Upper lobe of left lung (tissue), 6 donors: ENCODE measurements at regions not wholly inside any gene's neighbourhood (a gene's known extent, or its start where the extent isn't known, plus 50 kb on each side); places are given as distances from the start of the nearest gene placed in this dataset.

ENCODE experiments used
- ATAC-seq, 2 donors: fragments of 200-7000 bp; cut with Tn5 transposase; one replicate each; pipeline ENCODE4 v1.9.1; 2022; ENCODE audit warnings: mild to moderate bottlenecking in 2 of 2, moderate library complexity in 2 of 2; ENCODE audit not compliant: low FRiP score in 2 of 2
- DNase-seq, 2 donors: peaks; one replicate each; pipeline ENCODE4 v3.0.0-alpha.2; 2019 to 2020
- H3K27ac ChIP-seq, 4 donors: fragments of 200-600 bp; sonication (generic); one replicate each; pipeline ENCODE4 v1.5.1; 2016 to 2019
- H3K27me3 ChIP-seq, 4 donors: fragments of 200-600 bp; sonication (generic); one replicate each; pipeline ENCODE4 v1.5.1; 2017 to 2019
- H3K36me3 ChIP-seq, 4 donors: fragments of 200-600 bp; sonication (generic); one replicate each; pipeline ENCODE4 v1.5.1; 2016 to 2019
- H3K4me1 ChIP-seq, 4 donors: fragments of 200-600 bp; sonication (generic); one replicate each; pipeline ENCODE4 v1.5.1; 2018 to 2019
- H3K4me3 ChIP-seq, 4 donors: fragments of 200-600 bp; sonication (generic); one replicate each; pipeline ENCODE4 v1.5.1; 2017 to 2019; ENCODE audit warnings: mild to moderate bottlenecking in 2 of 4, moderate library complexity in 1 of 4
- H3K9me3 ChIP-seq, 4 donors: fragments of 200-600 bp; sonication (generic); one replicate each; pipeline ENCODE4 v1.5.1; 2018 to 2019
- CTCF ChIP-seq, 6 experiments: fragments of 450-650 bp in 4 of 6; fragments of 200-600 bp in 2 of 6; sonication (generic) in 2 of 6; IDR thresholded peaks; one replicate each; pipeline ENCODE4 v1.5.1; 2016 to 2019; ENCODE audit warnings: antibody characterized with exemption in 6 of 6
- EP300 ChIP-seq, 4 donors: sonication (generic); formaldehyde crosslinking; IDR thresholded peaks; one replicate each; pipeline ENCODE4 v1.5.1; 2017; ENCODE audit warnings: antibody characterized with exemption in 4 of 4, control low read depth in 2 of 4
- POLR2A ChIP-seq, 4 donors: fragments of 450-650 bp; IDR thresholded peaks; one replicate each; pipeline ENCODE4 v1.5.1; 2016 to 2017; ENCODE audit warnings: antibody characterized with exemption in 4 of 4, mild to moderate bottlenecking in 2 of 4
- POLR2AphosphoS5 ChIP-seq, 2 donors: sonication (generic); formaldehyde crosslinking; IDR thresholded peaks; one replicate each; pipeline ENCODE4 v1.5.1; 2017; ENCODE audit warnings: antibody characterized with exemption in 2 of 2
- WGBS, 2 donors: methylation state at CpG; one replicate each; pipeline ENCODE4 v1.1.5; 2017 to 2018; 5-methylcytosine and 5-hydroxymethylcytosine counted together
- donor health status: DM: no; HTN: no; CAD: no; lungs with moderate emphysema.
- donor health status: DM: no; HTN: yes; CAD: no; lungs with severe emphysema.

DNA sequence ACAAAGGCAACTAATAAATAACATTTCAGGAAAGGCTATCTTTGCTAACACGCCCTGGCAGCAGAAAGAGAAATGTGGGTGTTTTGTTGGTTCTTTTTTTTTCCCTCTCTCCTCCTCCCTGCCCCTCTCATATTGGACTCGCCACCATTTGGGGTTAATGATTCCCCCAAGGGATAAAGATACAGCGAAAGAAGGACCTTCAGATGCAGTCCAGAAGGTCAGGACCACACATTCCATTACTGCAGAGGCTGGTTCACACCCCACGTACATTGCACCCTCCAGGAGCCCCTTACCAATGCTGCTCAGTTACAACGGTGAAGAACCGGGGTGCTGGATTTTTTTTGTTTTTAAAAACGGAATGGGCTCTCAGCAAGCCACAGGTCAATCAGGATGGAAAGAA lies 156.9 kb upstream of the TIAM1 start:
- Histone ChIP-seq H3K27ac (no peak overlapping the region), H3K9me3 (no peaks in the 10 kb centered on the region), H3K36me3 (no peaks in the 10 kb centered on the region), H3K4me3 (no peak overlapping the region), H3K4me1 (no peaks in the 10 kb centered on the region), H3K27me3 (no peaks in the 10 kb centered on the region)
- 86 to 87% methylated on average over 7 of the region's 7 CpGs for WGBS, 2 donors
- no peak for ATAC-seq
- no peak for DNase-seq
- TF ChIP-seq EP300 (IDR thresholded peaks at IDR 0.05) (no peak), POLR2A (IDR thresholded peaks at IDR 0.05) (no peak), CTCF (IDR thresholded peaks at IDR 0.05) (no peak), POLR2AphosphoS5 (IDR thresholded peaks at IDR 0.05) (no peak)

GRCh38 chr21:31500071-31500470 lies 156.0 kb upstream of the TIAM1 start:
- no peak overlapping the region for H3K27ac ChIP-seq
- no peak for TF ChIP-seq POLR2A (IDR thresholded peaks at IDR 0.05)
- WGBS, 2 donors = 67 to 85% methylated on average over 5 of the region's 5 CpGs
- no peaks in the 10 kb centered on the region for H3K9me3 ChIP-seq
- no peak overlapping the region for H3K4me3 ChIP-seq
- no peaks in the 10 kb centered on the region for H3K27me3 ChIP-seq
- DNase-seq (no peak), ATAC-seq (no peak)
- no peaks in the 10 kb centered on the region for H3K4me1 ChIP-seq
- H3K36me3 ChIP-seq = no peaks in the 10 kb centered on the region

GRCh38 chr21:31498985-31499384 lies 154.9 kb upstream of the TIAM1 start:
- ATAC-seq (no peak), DNase-seq (no peak)
- Histone ChIP-seq H3K27me3 (no peaks in the 10 kb centered on the region), H3K4me1 (no peaks in the 10 kb centered on the region), H3K9me3 (no peaks in the 10 kb centered on the region), H3K36me3 (no peaks in the 10 kb centered on the region), H3K4me3 (no peak overlapping the region), H3K27ac (no peak overlapping the region)
- WGBS, 2 donors = 42 to 67% methylated on average over 1 of the region's 1 CpG
- TF ChIP-seq CTCF (IDR thresholded peaks at IDR 0.05) (no peak), EP300 (IDR thresholded peaks at IDR 0.05) (no peak), POLR2AphosphoS5 (IDR thresholded peaks at IDR 0.05) (no peak), POLR2A (IDR thresholded peaks at IDR 0.05) (no peak)

DNA sequence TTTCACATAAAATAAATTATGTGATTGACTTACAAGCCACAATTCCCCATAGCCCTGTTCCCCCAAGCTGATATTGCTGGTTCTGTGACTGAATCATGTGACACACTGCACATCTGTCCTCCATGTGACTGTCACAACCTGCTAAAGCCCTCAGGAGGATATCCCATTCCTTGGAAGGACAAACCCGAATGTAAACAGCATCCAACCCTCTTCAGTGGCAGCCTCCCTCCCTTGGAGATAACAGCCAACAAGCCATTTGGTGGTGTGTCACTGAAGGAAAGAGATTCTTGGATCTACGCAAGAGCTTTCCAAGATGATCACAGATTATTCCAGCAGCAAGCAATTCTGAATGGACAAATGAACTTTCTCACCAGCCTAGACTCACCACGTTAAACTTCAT lies 153.9 kb upstream of the TIAM1 start:
- no peaks in the 10 kb centered on the region for H3K4me1 ChIP-seq
- DNase-seq = no peak
- ATAC-seq = no peak
- H3K4me3 ChIP-seq = no peak overlapping the region
- WGBS, 2 donors = 48 to 63% methylated on average over 3 of the region's 3 CpGs
- H3K9me3 ChIP-seq = no peaks in the 10 kb centered on the region
- no peaks in the 10 kb centered on the region for H3K27me3 ChIP-seq
- H3K27ac ChIP-seq = no peak overlapping the region
- no peak for TF ChIP-seq EP300 (IDR thresholded peaks at IDR 0.05)
- TF ChIP-seq POLR2A (IDR thresholded peaks at IDR 0.05) = no peak
- no peak for TF ChIP-seq POLR2AphosphoS5 (IDR thresholded peaks at IDR 0.05)
- H3K36me3 ChIP-seq = no peaks in the 10 kb centered on the region

GRCh38 chr21:31493350-31493880 lies 149.4 kb upstream of the TIAM1 start:
- H3K4me1 ChIP-seq = no peaks in the 10 kb centered on the region
- no peak for ATAC-seq
- TF ChIP-seq POLR2A (IDR thresholded peaks at IDR 0.05) (no peak), EP300 (IDR thresholded peaks at IDR 0.05) (no peak), CTCF (IDR thresholded peaks at IDR 0.05) (no peak), POLR2AphosphoS5 (IDR thresholded peaks at IDR 0.05) (no peak)

DNA sequence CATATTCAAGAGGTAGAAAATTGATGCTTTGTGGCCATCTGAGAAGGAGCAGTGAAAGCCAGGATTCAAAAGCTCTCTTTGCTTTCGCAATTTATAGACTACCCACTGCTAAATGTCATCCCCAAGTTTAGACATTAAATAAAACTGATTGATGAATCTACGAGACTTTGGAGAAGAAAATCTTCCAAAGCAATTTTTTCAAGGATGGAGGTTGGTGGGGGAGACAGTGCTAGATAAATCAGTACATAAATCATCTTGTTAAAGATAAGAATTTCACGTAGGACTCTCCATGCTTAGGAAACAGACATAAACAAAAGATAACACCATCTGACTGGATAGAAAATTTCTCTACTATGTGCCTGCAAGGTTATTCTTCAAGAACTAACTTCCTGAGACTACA lies 147.6 kb upstream of the TIAM1 start:
- TF ChIP-seq POLR2A (IDR thresholded peaks at IDR 0.05) (no peak), CTCF (IDR thresholded peaks at IDR 0.05) (no peak), EP300 (IDR thresholded peaks at IDR 0.05) (no peak), POLR2AphosphoS5 (IDR thresholded peaks at IDR 0.05) (no peak)
- no peak for DNase-seq
- H3K9me3 ChIP-seq = no peaks in the 10 kb centered on the region
- whole genome bisulfite sequencing, 2 donors = 50 to 62% methylated on average over 3 of the region's 3 CpGs
- ATAC-seq = no peak
- no peaks in the 10 kb centered on the region for H3K36me3 ChIP-seq
- no peaks in the 10 kb centered on the region for H3K27me3 ChIP-seq
- no peak overlapping the region for H3K4me3 ChIP-seq
- no peak overlapping the region for H3K27ac ChIP-seq
- no peaks in the 10 kb centered on the region for H3K4me1 ChIP-seq

More at GRCh38 chr21:31493350-31493880, 149.4 kb upstream of the TIAM1 start:
- no peak for DNase-seq
- 81 to 84% methylated on average over 7 of the region's 7 CpGs for WGBS, 2 donors
- Histone ChIP-seq H3K4me3 (no peak overlapping the region), H3K9me3 (no peaks in the 10 kb centered on the region), H3K27me3 (no peaks in the 10 kb centered on the region), H3K27ac (no peak overlapping the region), H3K36me3 (no peaks in the 10 kb centered on the region)
